ENCODE measurements at regions not wholly inside any gene's neighbourhood (a gene's known extent, or its start where the extent isn't known, plus 50 kb on each side); places are given as distances from the start of the nearest gene placed in this dataset.

GRCh38 chr5:57681942-57682341 is 199.3 kb upstream of the ACTBL2 start:
- peak; percentile 34 for DNase-seq (ENCODE audit: low read depth)
- in situ Hi-C loops (cut with HindIII; ENCODE audit: low sequenced_read_pairs) = no loop called here
- H3K4me3 ChIP-seq (ENCODE audit: low read depth, low read length) = no peak overlapping the region
- TF ChIP-seq CTCF (IDR thresholded peaks at IDR 0.05; ENCODE audit: low read depth, low read length, missing control alignments) = no peak

GRCh38 chr5:57680686-57681085 is 198.1 kb upstream of the ACTBL2 start:
- TF ChIP-seq CTCF (IDR thresholded peaks at IDR 0.05; ENCODE audit: low read depth, low read length, missing control alignments) = no peak
- DNase-seq (ENCODE audit: low read depth) = no peak
- in situ Hi-C loops (cut with HindIII; ENCODE audit: low sequenced_read_pairs) = no loop called here

GRCh38 chr5:57677235-57677634 is 194.6 kb upstream of the ACTBL2 start:
- in situ Hi-C loops (cut with HindIII; ENCODE audit: low sequenced_read_pairs) = no loop called here

More at GRCh38 chr5:57680686-57681085, 198.1 kb upstream of the ACTBL2 start:
- H3K4me3 ChIP-seq (ENCODE audit: low read depth, low read length) = no peak overlapping the region

GRCh38 chr5:57676222-57677098 is 193.8 kb upstream of the ACTBL2 start:
- H3K4me3 ChIP-seq (ENCODE audit: low read depth, low read length) = no peak overlapping the region
- in situ Hi-C loops (cut with HindIII; ENCODE audit: low sequenced_read_pairs) = no loop called here
- no peak for TF ChIP-seq CTCF (IDR thresholded peaks at IDR 0.05; ENCODE audit: low read depth, low read length, missing control alignments)
- no peak for DNase-seq (ENCODE audit: low read depth)

More at GRCh38 chr5:57677235-57677634, 194.6 kb upstream of the ACTBL2 start:
- TF ChIP-seq CTCF (IDR thresholded peaks at IDR 0.05; ENCODE audit: low read depth, low read length, missing control alignments) = no peak
- no peak for DNase-seq (ENCODE audit: low read depth)
- no peak overlapping the region for H3K4me3 ChIP-seq (ENCODE audit: low read depth, low read length)

GRCh38 chr5:57675236-57675635 is 192.6 kb upstream of the ACTBL2 start:
- no peak for DNase-seq (ENCODE audit: low read depth)
- no peak for TF ChIP-seq CTCF (IDR thresholded peaks at IDR 0.05; ENCODE audit: low read depth, low read length, missing control alignments)
- H3K4me3 ChIP-seq (ENCODE audit: low read depth, low read length) = no peak overlapping the region
- in situ Hi-C loops (cut with HindIII; ENCODE audit: low sequenced_read_pairs) = no loop called here

GRCh38 chr5:57671371-57671770 is 188.8 kb upstream of the ACTBL2 start:
- no peak overlapping the region for H3K4me3 ChIP-seq (ENCODE audit: low read depth, low read length)
- no peak for TF ChIP-seq CTCF (IDR thresholded peaks at IDR 0.05; ENCODE audit: low read depth, low read length, missing control alignments)
- DNase-seq (ENCODE audit: low read depth) = no peak
- in situ Hi-C loops (cut with HindIII; ENCODE audit: low sequenced_read_pairs) = no loop called here
